ENCODE measurements at regions not wholly inside any gene's neighbourhood (a gene's known extent, or its start where the extent isn't known, plus 50 kb on each side); places are given as distances from the start of the nearest gene placed in this dataset.

DNA sequence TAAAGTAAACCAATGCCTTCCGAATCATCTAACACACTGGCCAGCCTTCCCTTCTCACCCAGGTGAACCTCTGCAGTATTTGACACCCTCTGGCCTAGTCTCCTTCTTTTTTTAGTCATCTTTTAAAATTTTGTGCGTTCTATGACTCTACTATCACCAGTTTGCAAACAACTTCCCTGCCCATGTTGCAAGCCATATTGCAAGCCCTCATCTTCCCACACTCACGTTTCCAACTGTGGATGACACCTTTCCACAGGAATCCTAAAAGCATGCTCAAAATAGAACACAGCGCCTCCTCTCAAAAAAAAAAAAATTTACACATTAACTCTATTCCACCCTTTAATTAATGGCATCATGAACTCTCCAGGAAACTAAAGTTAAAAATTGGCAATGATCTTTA is 440.1 kb downstream of the EFNB2 start:
- Histone ChIP-seq H3K79me2 (ENCODE audit: insufficient read depth, low read length) (no peaks in the 10 kb centered on the region), H3K4me1 (ENCODE audit: control insufficient read depth in 1 of 2, insufficient read depth in 2 of 2, low read length in 2 of 2) (peaks cover 51 to 54% of the 10 kb centered on the region in 2 experiments), H3K4me3 (replicated peaks in 1 of 2; ENCODE audit: low read depth in 1 of 2, low read length in 2 of 2) (no peak overlapping the region), H2AFZ (ENCODE audit: low read depth, low read length, poor library complexity, severe bottlenecking) (no peak overlapping the region), H3K27me3 (ENCODE audit: insufficient read depth, low read length) (no peaks in the 10 kb centered on the region), H3K9me3 (ENCODE audit: control insufficient read depth in 1 of 2, insufficient read depth in 1 of 2, low read depth in 1 of 2, low read length in 2 of 2) (no peaks in the 10 kb centered on the region), H3K9me2 (ENCODE audit: insufficient read depth) (no peaks in the 10 kb centered on the region), H4K20me1 (ENCODE audit: insufficient read depth) (no peaks in the 10 kb centered on the region), H3K36me3 (ENCODE audit: control insufficient read depth in 1 of 2, insufficient read depth in 2 of 2, low read length in 2 of 2) (no peaks in the 10 kb centered on the region), H3K9ac (ENCODE audit: low read length) (no peak overlapping the region), H3K27ac (ENCODE audit: low read depth, low read length) (no peak overlapping the region), H3K4me2 (ENCODE audit: low read length) (no peak overlapping the region)
- BruUV-seq (replicated peaks) = no TSS peak
- ChIA-PET POLR2A (no interaction called here), RAD21 (ENCODE audit: low non-redundant PET in 1 of 2, low total read pairs in 2 of 2, uncharacterized antibody in 2 of 2, unreplicated experiment in 2 of 2) (no interaction called here), CTCF (no interaction called here)
- intact Hi-C loops (cut with micrococcal nuclease) = loop anchor here (5.0 to 10.0 kb wide), 2 partner anchors 249 to 437 kb away; no protein-coding TSS in a partner anchor
- TF ChIP-seq, protein P1, sequence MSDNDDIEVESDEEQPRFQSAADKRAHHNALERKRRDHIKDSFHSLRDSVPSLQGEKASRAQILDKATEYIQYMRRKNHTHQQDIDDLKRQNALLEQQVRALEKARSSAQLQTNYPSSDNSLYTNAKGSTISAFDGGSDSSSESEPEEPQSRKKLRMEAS (IDR thresholded peaks at IDR 0.05) = no peak
- TF ChIP-seq JUND (IDR thresholded peaks at IDR 0.05) (no peak), FOSL1 (IDR thresholded peaks at IDR 0.05; ENCODE audit: low read depth) (no peak)
- TF ChIP-seq, protein P2, sequence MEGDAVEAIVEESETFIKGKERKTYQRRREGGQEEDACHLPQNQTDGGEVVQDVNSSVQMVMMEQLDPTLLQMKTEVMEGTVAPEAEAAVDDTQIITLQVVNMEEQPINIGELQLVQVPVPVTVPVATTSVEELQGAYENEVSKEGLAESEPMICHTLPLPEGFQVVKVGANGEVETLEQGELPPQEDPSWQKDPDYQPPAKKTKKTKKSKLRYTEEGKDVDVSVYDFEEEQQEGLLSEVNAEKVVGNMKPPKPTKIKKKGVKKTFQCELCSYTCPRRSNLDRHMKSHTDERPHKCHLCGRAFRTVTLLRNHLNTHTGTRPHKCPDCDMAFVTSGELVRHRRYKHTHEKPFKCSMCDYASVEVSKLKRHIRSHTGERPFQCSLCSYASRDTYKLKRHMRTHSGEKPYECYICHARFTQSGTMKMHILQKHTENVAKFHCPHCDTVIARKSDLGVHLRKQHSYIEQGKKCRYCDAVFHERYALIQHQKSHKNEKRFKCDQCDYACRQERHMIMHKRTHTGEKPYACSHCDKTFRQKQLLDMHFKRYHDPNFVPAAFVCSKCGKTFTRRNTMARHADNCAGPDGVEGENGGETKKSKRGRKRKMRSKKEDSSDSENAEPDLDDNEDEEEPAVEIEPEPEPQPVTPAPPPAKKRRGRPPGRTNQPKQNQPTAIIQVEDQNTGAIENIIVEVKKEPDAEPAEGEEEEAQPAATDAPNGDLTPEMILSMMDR (IDR thresholded peaks at IDR 0.05 in 2 of 3, conservative IDR thresholded peaks at IDR 0.05 in 1 of 3; ENCODE audit: borderline replicate concordance in 1 of 3, insufficient read depth in 1 of 3, low read depth in 2 of 3, low read length in 2 of 3) = peak in 1 of 3 experiments; percentile 26; a peak in 2 of 6 replicates
- DNase-seq (ENCODE audit: low read depth, low spot score) = no peak
- no peak for ATAC-seq

DNA sequence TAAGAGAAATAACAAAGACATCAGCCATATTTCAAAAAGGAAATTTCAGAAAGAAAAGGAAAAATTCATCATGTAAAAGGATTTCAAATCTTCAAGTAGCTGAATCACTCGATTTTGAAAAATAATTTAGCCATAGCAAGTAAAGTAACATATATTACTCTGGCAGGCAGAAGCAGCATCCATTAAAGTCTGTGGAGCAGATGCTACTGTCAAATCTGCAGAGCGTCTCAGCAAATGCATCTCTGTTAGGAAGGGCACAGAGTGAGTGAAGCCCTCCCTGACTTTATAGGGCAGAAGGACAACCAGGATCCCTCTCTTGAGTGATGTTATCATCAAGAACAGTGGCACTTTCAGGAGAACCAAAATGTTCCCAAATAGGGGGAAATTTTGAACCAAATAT is 445.5 kb downstream of the EFNB2 start:
- Histone ChIP-seq H2AFZ (ENCODE audit: low read depth, low read length, poor library complexity, severe bottlenecking) (no peak overlapping the region), H3K4me2 (ENCODE audit: low read length) (no peak overlapping the region), H3K79me2 (ENCODE audit: insufficient read depth, low read length) (no peaks in the 10 kb centered on the region), H3K27me3 (ENCODE audit: insufficient read depth, low read length) (no peaks in the 10 kb centered on the region), H4K20me1 (ENCODE audit: insufficient read depth) (no peaks in the 10 kb centered on the region), H3K4me1 (ENCODE audit: control insufficient read depth in 1 of 2, insufficient read depth in 2 of 2, low read length in 2 of 2) (peaks cover 0 to under 1% of the 10 kb centered on the region in 2 experiments; a peak in 2 of 4 replicates), H3K27ac (ENCODE audit: low read depth, low read length) (no peak overlapping the region), H3K4me3 (replicated peaks in 1 of 2; ENCODE audit: low read depth in 1 of 2, low read length in 2 of 2) (no peak overlapping the region), H3K9ac (ENCODE audit: low read length) (no peak overlapping the region), H3K36me3 (ENCODE audit: control insufficient read depth in 1 of 2, insufficient read depth in 2 of 2, low read length in 2 of 2) (no peaks in the 10 kb centered on the region), H3K9me3 (ENCODE audit: control insufficient read depth in 1 of 2, insufficient read depth in 1 of 2, low read depth in 1 of 2, low read length in 2 of 2) (no peaks in the 10 kb centered on the region), H3K9me2 (ENCODE audit: insufficient read depth) (no peaks in the 10 kb centered on the region)
- intact Hi-C loops (cut with micrococcal nuclease) = loop anchor here (10.0 kb wide), 1 partner anchor 255 kb away; no protein-coding TSS in a partner anchor
- ChIA-PET CTCF (no interaction called here), RAD21 (ENCODE audit: low non-redundant PET in 1 of 2, low total read pairs in 2 of 2, uncharacterized antibody in 2 of 2, unreplicated experiment in 2 of 2) (no interaction called here), POLR2A (no interaction called here)
- ATAC-seq (no peak), DNase-seq (ENCODE audit: low read depth, low spot score) (no peak)
- no TSS peak for BruUV-seq (replicated peaks)
- TF ChIP-seq, protein P1 (IDR thresholded peaks at IDR 0.05) = no peak
- TF ChIP-seq, protein P3, sequence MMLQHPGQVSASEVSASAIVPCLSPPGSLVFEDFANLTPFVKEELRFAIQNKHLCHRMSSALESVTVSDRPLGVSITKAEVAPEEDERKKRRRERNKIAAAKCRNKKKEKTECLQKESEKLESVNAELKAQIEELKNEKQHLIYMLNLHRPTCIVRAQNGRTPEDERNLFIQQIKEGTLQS (IDR thresholded peaks at IDR 0.05) = no peak
- TF ChIP-seq POLR2A (IDR thresholded peaks at IDR 0.05; ENCODE audit: borderline replicate concordance, extremely low read depth, insufficient read depth, insufficient read length) (no peak), CBX3 (IDR thresholded peaks at IDR 0.05; ENCODE audit: low read depth) (no peak)

Measured in HCT116 (cell line).